OCI-LY1 (cell line): ENCODE measurements at regions not wholly inside any gene's neighbourhood (a gene's known extent, or its start where the extent isn't known, plus 50 kb on each side); places are given as distances from the start of the nearest gene placed in this dataset.

Source experiments
- H2AFZ ChIP-seq: fragments of 200-600 bp; sonication (generic), shearing (Covaris generic); 2 replicates; pipeline ENCODE4 v1.6.0; 2014; ENCODE audit warnings: antibody characterized with exemption, mild to moderate bottlenecking, low read length
- H3F3A ChIP-seq: fragments of 200-600 bp; sonication (generic), shearing (Covaris generic); 2 replicates; pipeline ENCODE4 v1.6.0; 2014; ENCODE audit warnings: mild to moderate bottlenecking, antibody characterized with exemption, low read length, moderate library complexity; ENCODE audit not compliant: insufficient read depth
- H3K27ac ChIP-seq: fragments of 200-600 bp; sonication (generic); 2 replicates; pipeline ENCODE4 v1.5.1; 2014; ENCODE audit warnings: low read length, mixed run types, mild to moderate bottlenecking, low read depth; ENCODE audit not compliant: poor library complexity, severe bottlenecking
- H3K27me3 ChIP-seq: fragments of 200-600 bp; sonication (generic); 2 replicates; pipeline ENCODE4 v1.6.0; 2014; ENCODE audit warnings: antibody characterized with exemption, mild to moderate bottlenecking, low read length, moderate library complexity; ENCODE audit not compliant: insufficient read depth
- H3K36me3 ChIP-seq: fragments of 200-600 bp; sonication (generic); 2 replicates; pipeline ENCODE4 v1.6.1; 2014; ENCODE audit warnings: mild to moderate bottlenecking, antibody characterized with exemption, low read length, moderate library complexity, mixed read lengths; ENCODE audit not compliant: insufficient read depth
- H3K4me1 ChIP-seq: fragments of 200-600 bp; sonication (generic); 2 replicates; pipeline ENCODE4 v1.5.1; 2014; ENCODE audit warnings: mild to moderate bottlenecking, low read length, moderate library complexity; ENCODE audit not compliant: insufficient read depth, severe bottlenecking
- H3K4me2 ChIP-seq: fragments of 200-600 bp; sonication (generic), shearing (Covaris generic); 2 replicates; pipeline ENCODE4 v1.6.1; 2014; ENCODE audit warnings: low read length
- H3K4me3 ChIP-seq: fragments of 200-600 bp; sonication (generic); 2 replicates; pipeline ENCODE4 v1.5.1; 2014; ENCODE audit warnings: low read length, low read depth, mild to moderate bottlenecking, mixed read lengths; ENCODE audit not compliant: poor library complexity, severe bottlenecking
- H3K79me2 ChIP-seq: fragments of 200-600 bp; shearing (Covaris generic); 2 replicates; pipeline ENCODE4 v1.6.1; 2016; ENCODE audit warnings: mixed run types, low read length, mixed read lengths; ENCODE audit not compliant: insufficient read depth
- H3K9ac ChIP-seq: fragments of 200-600 bp; sonication (generic), shearing (Covaris generic); 2 replicates; pipeline ENCODE4 v1.6.1; 2014; ENCODE audit warnings: mild to moderate bottlenecking, low read length, mixed read lengths
- H3K9me2 ChIP-seq: fragments of 200-600 bp; sonication (generic), shearing (Covaris generic); 2 replicates; pipeline ENCODE4 v1.6.1; 2014; ENCODE audit warnings: low read depth, mild to moderate bottlenecking, low read length, mixed read lengths
- H3K9me3 ChIP-seq: fragments of 200-600 bp; shearing (Covaris generic); 2 replicates; pipeline ENCODE4 v1.6.1; 2014; ENCODE audit warnings: low read length, mixed read lengths
- H4K20me1 ChIP-seq: fragments of 200-600 bp; sonication (generic), shearing (Covaris generic); 2 replicates; pipeline ENCODE4 v1.6.0; 2016; ENCODE audit warnings: mild to moderate bottlenecking, low read length; ENCODE audit not compliant: insufficient read depth
- CTCF ChIP-seq: fragments of 200-600 bp; sonication (generic), shearing (Covaris generic); IDR thresholded peaks from 2 replicates; pipeline ENCODE4 v1.5.1; 2017; ENCODE audit warnings: mild to moderate bottlenecking, antibody characterized with exemption, low read length, moderate library complexity, mixed read lengths
- EZH2 ChIP-seq: fragments of 200-600 bp; sonication (generic), shearing (Covaris generic); IDR thresholded peaks from 2 replicates; pipeline ENCODE4 v1.8.0; 2017; ENCODE audit warnings: borderline replicate concordance, mixed run types, mild to moderate bottlenecking, antibody characterized with exemption, low read length, moderate library complexity, mixed read lengths

- Histone ChIP-seq H3K36me3 (no peaks in the 10 kb centered on the region), H3K27me3 (no peaks in the 10 kb centered on the region), H3K27ac (no peak overlapping the region), H3K9ac (no peak overlapping the region), H3K9me3 (no peaks in the 10 kb centered on the region), H3K79me2 (no peaks in the 10 kb centered on the region), H4K20me1 (no peaks in the 10 kb centered on the region), H3K4me2 (no peak overlapping the region), H3K4me1 (no peaks in the 10 kb centered on the region), H3K4me3 (no peak overlapping the region), H3K9me2 (no peaks in the 10 kb centered on the region), H2AFZ (no peak overlapping the region), H3F3A (no peaks in the 10 kb centered on the region)
- no peak for TF ChIP-seq EZH2
- TF ChIP-seq CTCF, result no peak
Measured at GRCh38 chr9:115202181-115202580, 84.2 kb upstream of the TNC start.

- TF ChIP-seq EZH2 (no peak), CTCF (no peak)
- H3K27ac ChIP-seq, result no peak overlapping the region
- no peak overlapping the region for H2AFZ ChIP-seq
- H3K9ac ChIP-seq, result no peak overlapping the region
- H3K79me2 ChIP-seq, result no peaks in the 10 kb centered on the region
- H3K27me3 ChIP-seq, result no peaks in the 10 kb centered on the region
- no peak overlapping the region for H3K4me2 ChIP-seq
- H3K36me3 ChIP-seq, result no peaks in the 10 kb centered on the region
- H3K4me1 ChIP-seq, result no peaks in the 10 kb centered on the region
- H3K9me2 ChIP-seq, result no peaks in the 10 kb centered on the region
- no peaks in the 10 kb centered on the region for H3F3A ChIP-seq
- H4K20me1 ChIP-seq, result no peaks in the 10 kb centered on the region
- no peaks in the 10 kb centered on the region for H3K9me3 ChIP-seq
- no peak overlapping the region for H3K4me3 ChIP-seq
Measured at GRCh38 chr9:115202960-115203751, 85.2 kb upstream of the TNC start.

GRCh38 chr9:115204904-115205453 is 87.0 kb upstream of the TNC start:
- H3K9ac ChIP-seq, result no peak overlapping the region
- H3K4me1 ChIP-seq, result no peaks in the 10 kb centered on the region
- H3K36me3 ChIP-seq, result no peaks in the 10 kb centered on the region

More at GRCh38 chr9:115204904-115205453, 87.0 kb upstream of the TNC start:
- Histone ChIP-seq H3K4me2 (no peak overlapping the region), H4K20me1 (no peaks in the 10 kb centered on the region), H3K9me2 (no peaks in the 10 kb centered on the region), H3K9me3 (no peaks in the 10 kb centered on the region), H3K27ac (no peak overlapping the region), H3K79me2 (no peaks in the 10 kb centered on the region), H3K27me3 (no peaks in the 10 kb centered on the region), H2AFZ (no peak overlapping the region), H3K4me3 (no peak overlapping the region), H3F3A (no peaks in the 10 kb centered on the region)
- no peak for TF ChIP-seq EZH2
- TF ChIP-seq CTCF, result no peak
